SKM-1 treated with dmso at 0.1 percent for 144 hours (cell line): ENCODE measurements at regions not wholly inside any gene's neighbourhood (a gene's known extent, or its start where the extent isn't known, plus 50 kb on each side); places are given as distances from the start of the nearest gene placed in this dataset.
A peak's percentile ranks its signal among the peaks of the same experiment; 100 is the strongest.

ENCODE experiments used
- DNase-seq: peaks from one replicate; lab custom pipeline; 2025; ENCODE audit not compliant: unreplicated experiment; lab: John Stamatoyannopoulos, UW

DNA sequence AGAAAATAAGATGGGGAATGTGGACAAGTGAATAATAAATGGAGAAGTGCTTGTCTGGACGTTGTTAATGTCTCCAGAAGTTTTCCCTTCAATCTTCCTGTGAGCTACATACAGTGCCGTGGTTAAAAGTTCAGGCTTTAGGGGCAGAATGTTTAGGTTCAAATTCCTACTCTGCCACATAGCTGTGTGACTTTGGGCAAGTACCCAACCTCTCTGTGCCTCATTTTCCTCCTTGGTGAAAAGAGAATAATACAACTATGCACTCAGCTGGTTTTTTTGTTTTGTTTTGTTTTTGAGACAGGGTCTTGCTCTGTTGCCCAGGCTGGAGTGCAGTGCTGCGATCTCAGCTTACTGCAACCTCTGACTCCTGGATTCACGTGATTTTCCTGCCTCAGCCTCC, 143.5 kb downstream of the CHIC2 start:
- no peak for DNase-seq

DNA sequence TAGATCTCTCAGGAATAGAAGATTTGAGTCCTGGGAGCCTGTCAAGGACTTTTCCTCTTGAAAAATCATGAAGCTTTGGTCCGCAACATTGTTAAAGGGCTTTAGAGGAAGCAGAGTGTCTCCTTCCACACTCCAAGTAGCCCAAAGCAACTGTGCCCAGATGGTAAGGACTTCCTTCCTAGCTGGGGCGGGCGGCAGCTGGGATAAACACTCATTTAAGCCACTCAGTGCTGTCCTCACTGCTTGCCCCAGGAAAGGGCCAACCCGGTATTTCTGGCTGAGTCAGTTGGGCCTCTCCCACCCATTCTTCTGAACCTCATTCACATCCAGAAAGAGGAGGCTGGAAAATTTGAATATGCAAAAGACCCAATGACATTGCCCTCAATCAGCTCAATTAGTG, 144.3 kb downstream of the CHIC2 start:
- DNase-seq, result no peak

DNA sequence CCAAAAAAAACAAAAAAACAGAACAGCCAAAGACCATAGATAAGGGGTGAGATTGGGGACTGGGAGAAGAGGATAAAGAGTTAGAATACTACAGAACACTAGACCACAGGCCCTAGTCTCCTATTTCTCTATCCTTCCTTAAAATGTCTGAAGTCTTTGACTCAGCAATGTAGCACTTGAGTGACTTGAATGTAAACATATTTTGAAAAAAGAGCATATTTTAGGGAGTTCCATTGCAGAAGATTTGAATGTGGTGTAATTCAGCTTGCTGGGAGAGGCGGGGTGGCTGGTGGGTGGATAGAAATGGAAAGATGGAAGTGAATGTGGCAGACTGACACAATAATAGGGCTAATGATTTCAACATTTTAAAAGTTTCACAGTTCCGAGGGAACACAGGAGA, 144.9 kb downstream of the CHIC2 start:
- DNase-seq, result no peak

DNA sequence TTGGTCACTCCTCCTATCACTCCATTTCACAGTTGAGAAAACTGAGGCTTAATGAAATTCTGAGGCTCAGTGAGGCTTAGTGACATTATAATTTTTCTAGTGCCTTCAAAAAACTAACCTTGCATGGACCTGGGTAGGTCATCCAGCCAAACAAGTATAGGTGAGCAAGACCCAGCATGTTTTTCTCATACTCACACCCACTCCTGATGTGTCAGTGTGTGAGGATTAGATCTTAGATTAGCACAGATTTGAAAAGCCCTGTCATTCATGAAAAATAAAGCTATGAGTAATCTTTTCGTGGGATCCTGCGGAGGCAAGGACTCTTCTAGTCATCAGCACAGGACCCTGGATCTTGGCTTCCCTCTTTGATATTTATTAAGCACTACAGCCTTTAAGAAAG, 146.7 kb downstream of the CHIC2 start:
- no peak for DNase-seq

DNA sequence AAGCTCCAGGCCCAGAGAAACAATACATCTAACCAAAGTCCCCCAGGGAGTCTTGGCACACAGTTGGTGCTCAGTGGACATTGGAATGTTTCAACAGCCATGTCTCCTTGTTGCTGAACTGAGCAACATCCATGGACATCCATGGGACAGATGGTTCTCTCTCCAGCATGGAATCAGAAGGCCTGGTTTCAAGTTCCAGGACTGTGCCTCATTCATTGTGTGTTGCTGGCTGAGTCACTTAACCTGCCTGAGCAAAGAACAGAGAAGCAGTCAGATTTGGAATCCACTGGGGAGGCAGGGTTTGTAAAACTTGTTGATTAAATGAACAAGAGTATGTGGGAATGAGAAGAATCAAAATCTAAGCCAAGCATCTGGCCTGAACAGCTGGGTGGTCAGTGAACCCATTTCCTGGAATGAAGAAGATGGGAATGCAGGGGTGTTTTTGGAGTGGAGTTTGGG, 147.9 kb downstream of the CHIC2 start:
- no peak for DNase-seq

DNA sequence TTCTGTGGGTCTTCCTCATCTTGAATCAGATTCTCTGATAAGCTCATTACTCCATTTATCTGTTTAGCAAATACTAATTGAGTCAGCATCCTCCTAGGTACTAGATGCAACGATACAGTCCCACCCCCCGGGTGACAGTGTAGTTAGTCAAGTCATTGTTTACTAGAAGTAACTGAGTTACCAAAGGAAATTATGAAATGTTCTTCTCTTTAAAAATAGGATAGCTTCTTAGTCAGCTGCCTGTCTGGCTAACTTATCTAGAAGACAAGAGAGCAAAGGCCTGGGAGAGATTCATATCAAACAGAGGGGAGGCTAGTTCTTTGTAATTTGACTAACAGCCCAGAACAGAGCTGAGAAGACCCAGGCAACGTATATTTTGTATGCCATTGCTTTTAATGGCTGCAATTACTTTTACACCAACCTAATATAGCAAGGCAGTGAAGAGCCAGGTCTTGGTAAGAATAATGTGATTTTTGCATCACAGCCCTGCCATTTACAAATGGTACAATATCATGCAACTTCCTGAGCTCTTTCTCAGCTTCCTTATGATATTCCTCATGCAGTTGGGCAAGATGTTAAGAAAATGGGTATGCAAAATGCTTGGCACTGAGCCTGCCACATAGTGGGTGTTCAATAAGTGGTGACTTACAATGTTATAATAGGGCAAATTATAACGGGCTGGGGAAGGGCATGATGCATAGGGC, 149.9 kb downstream of the CHIC2 start:
- DNase-seq, result peak; percentile 68

DNA sequence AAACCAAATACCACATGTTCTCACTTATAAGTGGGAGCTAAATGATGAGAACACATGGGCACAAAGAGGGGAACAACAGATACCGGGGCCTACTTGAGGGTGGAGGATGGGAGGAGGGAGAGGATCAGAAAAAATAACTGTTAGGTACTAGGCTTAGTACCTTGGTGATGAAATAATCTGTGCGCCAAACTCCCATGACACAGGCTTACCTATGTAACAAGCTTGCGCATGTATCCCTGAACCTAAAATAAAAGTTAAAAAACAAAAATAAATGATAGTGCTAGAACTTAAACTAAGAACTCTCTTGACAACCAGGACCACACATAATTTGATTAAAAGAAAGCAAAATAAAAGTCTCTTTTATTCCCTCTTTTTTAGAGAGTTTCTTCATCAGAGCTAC, 150.6 kb downstream of the CHIC2 start:
- no peak for DNase-seq

DNA sequence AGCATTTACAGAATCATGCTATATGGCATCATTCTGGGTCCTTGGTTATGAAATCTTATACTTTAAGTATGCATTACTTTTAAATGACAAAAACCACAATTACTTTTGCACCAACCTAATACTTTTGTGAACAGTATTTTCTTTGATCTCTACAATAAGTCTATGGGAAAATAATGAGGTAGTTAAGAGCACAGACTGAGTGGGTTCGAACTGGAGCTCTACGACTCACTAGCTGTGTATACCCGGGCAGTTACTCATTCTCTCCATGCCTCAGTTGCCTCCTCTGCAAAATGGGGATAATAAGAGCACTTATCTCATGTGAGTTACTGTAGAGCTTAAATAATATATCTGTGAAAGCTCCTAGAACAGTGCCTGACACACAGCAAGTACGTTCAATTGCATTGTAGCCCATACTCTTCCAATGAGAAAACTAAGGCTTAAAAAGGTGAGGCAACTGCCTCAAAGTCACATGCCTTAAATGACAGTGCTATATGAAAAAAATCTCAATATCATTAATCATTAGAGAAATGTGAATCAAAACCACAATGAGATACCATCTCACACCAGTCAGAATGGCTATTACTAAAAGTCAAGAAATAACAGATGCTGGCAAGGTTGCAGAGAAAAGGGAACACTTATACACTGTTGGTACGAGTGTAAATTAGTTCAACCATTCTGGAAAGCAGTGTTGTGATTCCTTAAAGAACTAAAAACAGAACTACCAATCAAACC, 151.5 kb downstream of the CHIC2 start:
- DNase-seq, result no peak

DNA sequence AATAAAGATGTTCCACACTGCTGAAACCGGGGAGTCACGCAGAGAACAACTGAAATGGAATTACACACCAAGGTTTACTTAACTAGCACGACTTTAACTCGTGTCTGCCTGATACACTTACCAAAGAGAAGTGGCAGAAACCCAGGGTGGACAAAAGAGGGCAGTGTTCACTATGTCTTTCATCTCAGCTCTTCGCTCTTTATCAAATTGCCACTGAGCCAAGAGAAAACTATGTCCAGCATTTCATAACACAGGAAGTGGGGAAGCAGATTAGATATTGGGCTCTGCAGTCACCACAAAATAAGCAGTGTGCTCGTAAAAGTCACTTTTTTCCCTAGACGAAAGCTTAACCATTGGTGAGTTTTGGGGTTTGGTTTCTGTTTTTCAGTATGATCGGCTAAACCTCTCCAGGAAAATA, 155.7 kb downstream of the CHIC2 start:
- DNase-seq, result peak; percentile 80

DNA sequence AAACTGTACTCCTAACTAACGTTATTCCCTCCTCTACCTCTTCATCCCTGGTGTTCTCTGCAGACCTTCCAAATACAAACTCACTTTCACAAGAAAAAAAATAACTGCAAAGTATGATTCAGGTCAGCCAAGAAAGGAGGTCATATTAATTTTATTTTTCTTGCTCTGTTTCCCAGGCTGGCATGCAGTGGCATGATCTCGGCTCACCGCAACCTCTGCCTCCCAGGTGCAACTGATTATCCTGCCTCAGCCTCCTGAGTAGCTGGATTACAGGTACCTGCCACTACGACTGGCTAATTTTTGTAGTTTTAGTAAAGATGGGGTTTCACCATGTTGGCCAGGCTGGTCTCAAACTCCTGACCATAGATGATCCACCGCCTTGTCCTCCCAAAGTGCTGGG, 156.6 kb downstream of the CHIC2 start:
- no peak for DNase-seq

DNA sequence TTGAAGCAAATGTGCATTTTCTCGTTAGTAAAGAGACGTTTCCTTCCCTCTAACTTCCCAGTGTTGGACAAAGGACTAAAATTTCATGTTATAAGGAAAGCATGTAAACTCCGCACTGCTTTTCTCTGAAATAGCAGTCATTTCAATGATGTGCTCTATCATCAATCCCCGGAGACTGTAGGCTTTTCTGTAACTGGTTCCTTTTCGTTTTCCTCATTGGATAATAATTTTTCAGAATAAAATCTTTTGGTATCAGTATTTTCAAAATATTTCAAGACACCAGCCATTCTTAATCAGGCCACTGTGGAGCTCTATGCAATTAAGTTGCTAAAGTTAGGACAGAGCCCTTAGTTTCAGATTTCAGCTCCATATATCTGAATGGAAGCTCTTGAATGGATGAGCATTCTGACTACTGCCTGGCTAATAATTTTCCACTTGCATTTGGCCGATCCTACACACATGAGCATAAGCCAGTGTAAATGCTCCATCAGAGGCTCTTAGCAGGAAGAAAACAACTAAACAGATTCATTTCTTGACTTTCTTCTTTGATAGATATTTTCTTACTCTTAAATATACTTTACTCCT, 157.7 kb downstream of the CHIC2 start:
- no peak for DNase-seq

DNA sequence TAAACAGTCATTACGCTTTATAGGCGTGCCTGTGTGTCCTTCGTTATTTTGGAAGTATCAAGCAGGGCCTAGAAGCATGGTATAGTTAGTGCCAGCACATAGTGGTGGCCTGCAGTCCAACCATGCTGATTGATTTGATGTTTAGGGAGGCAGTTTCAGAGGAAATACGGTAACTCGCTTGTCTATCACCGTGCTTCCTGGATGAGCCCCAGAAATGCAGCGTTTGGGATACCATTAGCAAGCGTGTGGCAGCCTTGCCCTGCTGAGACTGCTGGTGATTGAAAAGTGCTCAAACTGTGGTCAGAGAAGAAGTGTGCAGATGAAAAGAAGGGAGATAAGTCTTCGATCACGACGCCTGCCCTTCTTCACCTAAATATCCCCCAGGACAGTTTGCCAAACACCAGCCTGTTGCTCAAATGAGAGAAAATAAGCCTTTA, 158.4 kb downstream of the CHIC2 start:
- no peak for DNase-seq

DNA sequence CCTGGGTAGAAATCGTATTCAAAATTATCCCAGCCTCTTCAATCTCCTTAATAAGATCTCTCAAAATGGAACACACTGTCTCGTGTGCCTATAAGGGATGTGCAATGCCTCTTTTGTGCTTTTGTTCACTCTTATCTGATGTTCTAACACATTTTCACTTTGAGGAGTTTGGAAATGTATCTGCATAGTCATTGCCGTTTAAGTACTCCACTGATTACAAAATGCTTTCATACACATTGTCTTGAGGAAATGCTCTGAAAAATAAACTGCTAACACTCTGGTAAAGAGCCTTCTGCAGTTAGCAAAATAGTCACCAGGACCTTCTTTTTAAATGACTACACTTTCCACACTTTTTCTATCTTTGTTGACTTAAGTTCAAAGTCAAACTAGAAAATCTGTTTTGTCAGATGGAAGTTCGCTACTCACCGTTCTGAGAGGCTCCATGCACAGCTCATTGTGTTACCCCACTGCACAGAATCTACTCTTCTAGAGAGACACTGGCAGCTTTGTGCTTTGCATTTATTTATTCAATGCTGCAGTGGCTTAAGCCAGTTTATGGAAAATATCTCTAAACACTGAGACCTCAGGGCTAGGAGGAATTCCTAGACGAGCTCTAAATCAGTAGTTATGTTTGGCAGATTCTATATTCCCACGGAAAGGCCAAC, 159.0 kb downstream of the CHIC2 start:
- no peak for DNase-seq

DNA sequence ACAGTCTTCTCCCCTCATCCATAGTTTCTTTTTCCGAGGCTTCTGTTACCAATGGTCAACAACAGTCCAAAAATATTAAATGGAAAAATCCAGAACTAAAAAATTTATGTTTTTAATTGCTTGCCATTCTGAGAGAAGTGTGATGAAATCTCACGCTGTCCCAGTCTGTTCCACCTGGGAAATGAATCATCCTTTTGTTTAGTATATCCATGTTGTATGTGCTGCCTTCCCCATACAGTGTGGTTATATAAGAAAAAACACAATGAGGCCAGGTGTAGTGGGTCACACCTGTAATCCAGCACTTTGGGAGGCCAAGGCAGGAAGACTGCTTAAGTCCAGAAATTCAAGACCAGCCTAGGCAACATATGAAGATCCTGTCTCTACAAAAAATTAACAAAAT, 161.6 kb downstream of the CHIC2 start:
- no peak for DNase-seq

DNA sequence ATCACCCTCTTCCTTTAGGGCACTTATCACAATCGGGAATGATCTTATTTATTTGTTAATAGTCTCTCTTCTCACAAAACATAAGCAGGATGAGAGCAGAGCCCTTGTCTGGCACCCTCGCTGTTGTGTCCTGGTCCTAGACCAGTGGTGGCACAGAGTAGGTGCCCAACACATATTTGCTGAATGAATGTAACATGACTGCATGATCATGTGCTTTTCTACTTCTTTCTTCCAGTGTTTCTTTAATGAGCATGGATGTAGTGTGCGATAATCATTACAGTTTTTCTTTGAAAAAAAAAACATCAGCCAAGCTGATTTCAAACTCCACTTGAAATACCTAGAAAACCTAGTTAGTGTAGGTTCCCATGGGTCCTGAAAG, 164.1 kb downstream of the CHIC2 start:
- no peak for DNase-seq

DNA sequence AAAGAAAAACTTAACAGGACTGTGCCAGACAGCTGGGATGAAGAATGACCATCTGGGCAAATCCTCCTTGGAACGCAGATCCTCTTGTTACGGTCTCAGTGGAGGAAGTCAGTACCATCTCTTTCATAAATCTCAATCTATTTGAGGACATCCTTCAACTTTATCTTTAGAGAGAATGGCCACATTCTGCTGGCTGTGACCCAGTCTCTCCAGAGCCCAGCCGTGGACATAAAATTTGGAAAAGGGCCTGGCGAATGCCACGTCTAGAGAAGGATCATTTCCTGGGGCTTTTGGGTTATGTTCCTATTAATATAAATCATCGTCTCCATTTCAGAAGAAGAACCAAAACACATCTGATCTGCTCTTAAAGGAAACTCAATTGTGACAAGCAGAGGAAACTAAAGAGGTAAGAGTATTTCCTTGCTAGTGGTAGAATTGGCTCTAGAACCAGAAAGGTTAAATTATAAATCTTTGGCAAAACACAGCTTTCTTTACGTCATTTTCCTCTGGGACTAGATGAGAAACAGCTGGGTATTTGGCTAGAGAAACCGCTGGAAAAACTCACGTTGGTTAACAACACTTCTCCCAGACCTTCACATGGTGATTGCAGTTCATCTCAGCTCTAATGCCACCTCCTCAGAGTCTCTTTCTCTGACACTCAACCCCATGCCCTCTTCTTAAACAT, 164.7 kb downstream of the CHIC2 start:
- no peak for DNase-seq

DNA sequence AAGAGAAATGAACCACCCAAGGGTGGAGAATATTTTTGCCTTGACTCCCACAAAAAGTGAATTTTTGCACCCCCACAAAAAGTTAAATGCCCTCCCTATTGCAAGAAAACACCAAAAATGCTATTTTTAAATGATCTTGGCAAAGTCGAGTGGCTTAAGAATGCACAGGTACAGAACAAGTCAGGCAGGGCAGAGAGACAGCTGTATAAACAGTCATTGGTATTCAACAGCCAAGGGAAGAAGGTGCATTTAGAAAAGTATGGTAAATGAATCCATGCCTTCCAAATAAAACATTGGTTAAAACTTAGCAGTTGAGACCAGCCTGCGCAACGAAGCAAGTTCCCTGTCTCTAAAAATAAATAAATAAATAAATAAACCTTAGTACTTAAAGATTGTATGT, 169.3 kb downstream of the CHIC2 start:
- DNase-seq, result no peak

DNA sequence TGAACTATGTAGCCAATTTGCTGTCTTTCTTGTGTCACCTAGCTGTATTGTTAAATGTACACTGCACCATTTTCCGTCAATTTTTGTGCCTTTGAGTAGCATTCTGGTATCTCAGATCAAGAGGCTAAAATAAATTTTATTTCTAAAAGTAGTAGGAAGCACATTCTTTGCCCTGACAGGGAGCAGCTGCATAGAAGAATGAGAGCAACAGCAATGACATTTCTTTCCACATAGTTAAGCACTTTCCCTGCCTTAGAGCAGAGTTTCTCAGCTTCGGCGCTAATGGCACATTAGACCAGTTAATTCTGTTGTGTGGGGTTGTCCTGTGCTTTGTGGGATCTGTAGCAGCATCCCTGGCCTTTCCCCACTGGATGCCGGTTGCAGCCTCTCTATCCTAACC, 173.9 kb downstream of the CHIC2 start:
- DNase-seq, result no peak

DNA sequence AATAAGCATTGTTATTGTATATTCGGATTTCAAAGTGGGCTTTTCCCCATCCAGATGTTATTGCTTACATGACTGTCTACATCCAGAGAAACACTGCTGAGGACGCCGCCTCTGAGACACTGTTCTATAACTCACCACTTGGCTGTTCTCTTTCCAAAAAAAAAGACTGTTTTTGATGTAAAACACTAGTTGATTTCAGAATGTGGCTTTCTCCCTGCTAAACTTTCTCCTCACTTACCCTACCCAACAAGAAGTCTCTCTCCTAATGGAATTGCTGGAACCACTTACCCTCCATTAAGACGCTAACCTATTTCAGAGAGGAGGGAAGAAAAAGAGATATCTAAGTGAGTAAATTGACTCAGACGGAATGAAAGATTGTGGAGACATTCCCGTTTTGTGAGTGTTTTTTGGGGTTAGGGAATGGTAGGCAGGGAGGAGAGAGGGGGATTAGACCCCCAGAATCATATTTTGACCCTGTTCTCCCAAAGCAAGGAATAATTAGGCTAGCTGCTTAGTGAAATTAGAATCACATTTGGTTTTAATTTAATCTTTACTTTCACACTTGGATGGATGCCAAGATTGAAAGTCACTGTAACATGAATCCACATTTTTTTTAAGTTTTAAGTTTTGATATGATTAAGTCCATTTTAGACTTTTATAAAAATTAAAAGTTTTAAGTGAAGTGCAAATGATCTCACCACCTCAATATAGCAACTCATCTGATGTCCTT, 174.9 kb downstream of the CHIC2 start:
- no peak for DNase-seq

DNA sequence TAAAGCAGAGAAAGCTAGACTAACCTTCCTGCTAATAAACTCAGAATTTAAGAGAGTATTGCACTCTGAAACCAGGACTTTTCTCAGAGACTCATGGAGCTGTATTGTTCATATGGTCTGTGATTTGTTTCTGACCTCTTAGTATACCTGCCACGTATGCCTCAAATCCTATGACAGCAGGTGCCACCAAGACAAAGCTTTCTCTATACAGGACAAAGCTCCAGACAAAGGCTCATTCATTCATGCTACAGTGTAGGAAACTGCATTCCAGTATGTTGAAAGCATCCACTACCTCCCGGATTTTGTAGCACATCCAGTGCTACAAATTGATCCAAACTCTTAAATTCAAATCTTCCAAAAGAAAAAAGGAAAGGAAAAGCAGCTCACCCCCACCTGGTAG, 178.3 kb downstream of the CHIC2 start:
- no peak for DNase-seq

DNA sequence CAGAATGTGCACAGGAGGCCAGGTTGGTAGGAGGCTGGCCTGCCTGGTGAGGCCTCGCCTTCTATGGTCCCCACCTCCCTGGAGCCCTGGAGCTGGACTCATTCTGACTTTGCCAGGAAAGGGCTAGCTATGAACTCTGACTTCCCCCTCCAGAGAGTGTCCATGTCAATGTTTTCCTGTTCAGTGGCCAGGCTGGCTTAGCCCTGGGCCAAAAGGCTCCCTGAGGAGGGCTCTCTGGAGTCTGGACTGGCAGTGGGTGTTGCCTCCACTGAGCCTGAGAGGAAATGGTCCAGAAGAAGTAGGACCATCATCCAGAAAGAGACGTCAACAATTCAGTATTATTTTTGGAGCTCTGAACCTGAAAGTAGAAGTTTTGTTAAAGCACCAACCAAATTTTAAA, 178.7 kb downstream of the CHIC2 start:
- no peak for DNase-seq
